GM04503 (cell line): ENCODE measurements at regions not wholly inside any gene's neighbourhood (a gene's known extent, or its start where the extent isn't known, plus 50 kb on each side); places are given as distances from the start of the nearest gene placed in this dataset.
"Not testable (repeated sequence)": the region's sequence is repeated elsewhere in the genome, so short reads cannot be mapped to it uniquely, and the experiment has no call there.

Experiments
- DNase-seq: peaks from one replicate; pipeline ENCODE4 v3.0.0-alpha.2; 2012; ENCODE audit warnings: low read depth

GRCh38 chr2:220347626-220348025 is 720.2 kb downstream of the SLC4A3 start:
- no peak for DNase-seq

DNA sequence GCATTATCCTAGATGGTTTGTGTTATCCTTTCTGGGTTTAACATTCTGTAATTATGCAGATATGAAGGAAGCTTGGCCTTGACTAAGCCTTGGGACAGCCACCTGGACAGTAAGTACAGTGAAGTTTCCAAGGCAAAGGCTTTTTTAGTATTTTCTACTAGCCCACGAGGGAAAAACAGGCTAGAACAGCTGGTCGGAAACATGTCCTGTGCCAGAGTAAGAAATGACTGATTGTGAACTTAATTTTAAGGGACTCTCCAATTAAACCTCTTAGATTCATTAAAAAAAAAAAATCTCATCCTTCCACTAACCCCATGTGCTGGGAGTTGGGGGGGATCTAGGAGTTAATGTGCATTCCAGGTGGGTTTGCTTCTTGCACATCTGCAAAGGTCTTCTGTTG is 720.8 kb downstream of the SLC4A3 start:
- no peak for DNase-seq

DNA sequence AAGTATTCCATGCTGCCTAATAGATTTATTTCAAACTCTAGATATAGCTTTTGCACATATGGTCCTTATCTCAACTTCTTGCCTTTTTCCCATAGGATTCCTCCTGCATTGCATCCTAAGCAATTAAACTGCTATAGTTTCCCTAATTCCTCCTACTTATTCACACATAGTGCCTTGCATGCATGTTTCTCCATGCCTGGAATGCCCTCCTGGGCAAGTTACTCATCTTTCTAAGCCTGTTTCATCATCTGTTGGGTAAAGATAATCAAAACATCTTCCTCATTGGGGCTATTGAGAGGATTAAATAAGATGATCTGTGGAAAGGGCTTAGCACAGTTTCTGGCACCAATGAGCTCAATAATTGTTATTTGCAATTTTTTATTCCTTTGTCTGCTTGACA is 726.5 kb downstream of the SLC4A3 start:
- no peak for DNase-seq

- DNase-seq = no peak
Measured at GRCh38 chr2:220356076-220356475, 728.6 kb downstream of the SLC4A3 start.

GRCh38 chr2:220365023-220365422 is 737.6 kb downstream of the SLC4A3 start:
- DNase-seq = peak; percentile 77

- no peak for DNase-seq
Measured at GRCh38 chr2:220366765-220367164, 739.3 kb downstream of the SLC4A3 start.

GRCh38 chr2:220370764-220371163 is 743.3 kb downstream of the SLC4A3 start:
- no peak for DNase-seq

DNA sequence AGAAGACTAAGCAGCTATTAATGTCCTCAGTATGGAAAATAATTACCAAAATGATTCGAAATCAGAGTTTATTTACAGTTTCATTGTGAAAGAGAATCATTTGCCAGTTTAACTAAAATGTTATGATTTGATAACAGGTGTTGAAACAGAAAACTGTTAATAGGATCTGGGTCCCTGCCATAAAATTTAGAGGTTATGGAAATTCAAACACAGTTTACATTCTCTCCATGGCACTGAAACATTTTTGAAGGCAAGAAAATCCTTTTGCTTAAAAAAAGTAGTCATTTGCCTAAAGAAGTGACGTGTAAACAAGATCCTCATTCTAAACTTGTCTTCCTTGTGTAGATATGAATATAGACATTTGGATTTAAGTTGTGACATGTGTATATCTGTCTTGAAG is 743.8 kb downstream of the SLC4A3 start:
- DNase-seq = no peak

GRCh38 chr2:220373878-220374277 is 746.4 kb downstream of the SLC4A3 start:
- DNase-seq = no peak

DNA sequence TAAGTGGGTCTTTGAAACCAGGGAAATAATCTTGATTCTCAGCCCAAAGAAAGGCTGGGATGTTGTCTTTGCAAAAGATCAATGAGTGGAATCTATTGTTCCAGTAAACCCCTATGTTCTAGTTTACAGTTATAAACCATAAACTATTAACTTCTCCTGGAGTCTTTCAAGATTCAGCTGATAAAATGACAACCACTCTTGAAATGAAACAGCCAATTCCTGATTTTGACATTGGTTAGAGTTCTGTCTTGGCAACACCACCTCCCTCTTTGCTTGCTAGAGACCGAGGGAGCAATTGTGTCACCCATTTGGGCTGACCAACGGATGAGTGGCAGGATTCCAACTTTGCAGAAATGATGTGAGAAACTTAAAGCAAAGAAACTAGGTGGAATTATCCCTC is 746.9 kb downstream of the SLC4A3 start:
- no peak for DNase-seq

DNA sequence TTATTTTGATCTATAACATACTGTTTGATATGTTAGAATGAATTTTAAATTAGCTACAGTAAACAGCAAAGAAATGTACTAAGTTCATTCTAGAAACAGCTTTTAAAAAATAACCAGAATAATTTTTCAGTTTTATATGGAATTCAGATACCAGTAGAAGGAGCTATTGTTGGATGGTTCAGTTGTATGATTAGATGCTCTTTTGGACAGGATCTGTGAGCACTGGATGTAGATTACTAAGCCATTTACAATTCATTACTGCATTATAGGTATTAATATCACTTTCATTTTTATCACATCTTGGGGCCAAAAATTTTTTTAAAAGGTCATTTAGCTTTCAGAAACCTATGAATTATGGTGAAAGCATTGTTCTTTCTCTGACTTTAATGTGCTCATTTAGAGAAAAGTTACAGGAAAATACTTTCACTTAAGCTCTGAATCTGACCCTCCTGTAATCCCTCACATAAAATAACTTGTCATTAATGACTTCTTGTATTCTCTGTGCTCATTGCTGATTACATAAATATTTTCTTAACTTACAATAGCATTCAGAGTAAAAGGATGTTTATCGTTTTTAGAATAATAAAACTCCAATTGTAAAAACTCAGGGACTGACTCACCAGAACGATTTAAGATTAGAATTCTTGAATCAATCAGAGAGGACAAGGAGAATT is 750.2 kb downstream of the SLC4A3 start:
- no peak for DNase-seq

DNA sequence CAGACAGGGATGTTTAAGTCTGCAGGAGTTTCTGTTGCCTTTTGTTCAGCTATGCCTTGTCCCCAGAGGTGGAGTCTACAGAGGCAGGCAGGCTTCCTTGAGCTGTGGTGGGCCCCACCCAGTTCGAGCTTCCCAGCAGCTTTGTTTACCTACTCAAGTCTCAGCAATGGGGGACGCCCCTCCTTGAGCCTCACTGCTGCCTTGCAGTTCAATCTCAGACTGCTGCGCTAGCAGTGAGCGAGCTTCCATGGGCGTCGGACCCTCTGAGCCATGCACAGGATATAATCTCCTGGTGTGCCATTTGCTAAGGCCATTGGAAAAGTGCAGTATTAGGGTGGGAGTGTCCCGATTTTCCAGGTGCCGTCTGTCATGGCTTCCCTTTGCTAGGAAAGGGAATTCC is 760.3 kb downstream of the SLC4A3 start:
- DNase-seq = not testable (repeated sequence)

GRCh38 chr2:220393711-220394110 is 766.3 kb downstream of the SLC4A3 start:
- DNase-seq = no peak

DNA sequence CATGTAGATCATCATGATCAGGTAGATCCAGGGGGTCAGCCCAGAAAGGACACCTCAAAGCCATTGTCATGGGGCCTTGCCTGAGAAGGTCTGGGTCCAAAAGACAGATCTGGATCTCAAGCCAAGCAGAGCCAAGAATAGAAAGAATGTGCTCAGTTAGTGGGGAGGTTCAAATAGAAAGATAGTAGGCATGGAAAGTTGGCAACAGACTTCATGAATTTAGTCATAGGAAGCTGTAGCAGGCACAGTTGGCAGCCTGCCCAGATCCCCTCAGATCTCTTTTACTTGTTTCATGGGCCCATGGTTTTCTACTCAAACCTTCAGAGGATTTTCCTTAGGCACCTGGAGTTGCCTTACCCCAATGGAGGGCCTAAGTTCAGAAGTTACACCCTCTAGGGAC is 767.0 kb downstream of the SLC4A3 start:
- no peak for DNase-seq

- no peak for DNase-seq
Measured at GRCh38 chr2:220396287-220396686, 768.9 kb downstream of the SLC4A3 start.

DNA sequence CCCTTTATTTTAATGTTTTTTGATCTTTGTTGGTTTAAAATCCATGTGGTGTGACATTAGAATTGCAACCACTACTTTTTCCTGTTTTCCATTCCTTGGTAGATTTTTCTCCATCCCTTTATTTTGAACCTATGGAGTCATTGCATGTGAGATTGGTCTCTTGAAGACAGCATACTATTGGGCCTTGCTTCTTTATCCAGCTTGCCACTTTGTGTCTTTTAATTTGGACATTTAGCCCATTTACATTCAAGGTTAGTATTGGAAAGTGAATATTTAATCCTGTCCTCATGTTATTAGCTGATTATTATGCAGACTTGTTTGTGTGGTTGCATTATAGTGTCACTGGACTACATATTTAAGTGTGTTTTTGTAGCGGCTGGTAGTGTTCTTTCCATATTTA is 782.9 kb downstream of the SLC4A3 start:
- no peak for DNase-seq

DNA sequence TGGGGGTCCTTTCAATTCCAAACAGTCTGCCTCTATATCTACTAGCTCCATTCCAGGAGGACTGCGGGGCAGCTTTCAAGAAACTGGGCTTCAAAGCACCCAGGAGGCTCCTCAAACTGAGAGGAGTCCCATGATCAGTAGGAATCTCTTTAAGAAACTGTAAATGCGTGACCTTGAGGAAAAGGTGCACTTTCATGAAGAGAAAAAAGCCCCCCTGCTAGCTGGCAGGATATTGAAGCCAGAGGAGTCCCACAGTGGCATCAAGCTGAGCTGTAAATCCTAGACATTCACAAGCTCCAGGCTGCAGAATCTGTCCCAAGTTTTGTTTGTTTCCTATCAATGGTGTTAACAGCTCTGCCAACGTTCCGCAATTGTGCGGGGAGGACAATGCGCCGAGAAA is 790.1 kb downstream of the SLC4A3 start:
- no peak for DNase-seq

DNA sequence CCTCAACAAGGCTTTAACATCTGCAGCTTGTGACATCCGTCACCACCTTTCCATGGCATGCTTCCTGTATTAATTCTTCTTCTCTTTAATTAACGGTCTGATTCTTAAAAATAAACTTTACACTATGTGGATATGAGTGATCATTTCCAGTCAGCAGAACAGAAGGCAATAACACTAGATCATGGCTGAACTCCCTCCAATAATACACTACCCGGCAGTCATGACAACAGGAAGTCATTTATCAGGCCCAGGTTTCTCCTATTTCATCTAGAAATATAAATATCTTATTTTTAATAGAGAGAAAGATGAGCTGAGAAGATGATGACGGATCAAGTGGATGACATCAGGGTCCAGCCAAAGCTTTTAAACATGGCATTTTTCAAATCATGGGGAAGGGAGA is 792.2 kb downstream of the SLC4A3 start:
- DNase-seq = no peak

DNA sequence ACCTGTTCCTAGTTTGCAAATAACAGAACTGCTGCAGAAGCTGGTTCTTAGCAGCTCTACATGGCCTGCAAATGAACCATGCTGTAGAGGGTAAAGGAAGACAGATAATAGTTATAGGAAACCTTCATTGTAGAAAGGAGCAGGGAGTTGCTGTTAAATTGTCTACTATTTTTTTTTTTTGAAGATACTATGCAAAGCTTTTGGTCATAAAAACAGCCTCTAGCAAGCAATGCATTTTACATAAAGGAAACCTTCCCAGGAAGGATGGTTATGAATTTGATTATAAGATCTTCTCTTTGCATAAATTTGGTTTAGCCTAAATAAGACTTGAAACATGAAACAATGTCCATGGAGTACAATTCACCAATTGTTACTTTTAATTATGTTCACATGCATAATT is 793.4 kb downstream of the SLC4A3 start:
- no peak for DNase-seq

- DNase-seq = no peak
Measured at GRCh38 chr2:220422676-220423075, 795.2 kb downstream of the SLC4A3 start.

GRCh38 chr2:220424561-220424960 is 797.1 kb downstream of the SLC4A3 start:
- DNase-seq = no peak

GRCh38 chr2:220432645-220433044 is 805.2 kb downstream of the SLC4A3 start:
- no peak for DNase-seq

DNA sequence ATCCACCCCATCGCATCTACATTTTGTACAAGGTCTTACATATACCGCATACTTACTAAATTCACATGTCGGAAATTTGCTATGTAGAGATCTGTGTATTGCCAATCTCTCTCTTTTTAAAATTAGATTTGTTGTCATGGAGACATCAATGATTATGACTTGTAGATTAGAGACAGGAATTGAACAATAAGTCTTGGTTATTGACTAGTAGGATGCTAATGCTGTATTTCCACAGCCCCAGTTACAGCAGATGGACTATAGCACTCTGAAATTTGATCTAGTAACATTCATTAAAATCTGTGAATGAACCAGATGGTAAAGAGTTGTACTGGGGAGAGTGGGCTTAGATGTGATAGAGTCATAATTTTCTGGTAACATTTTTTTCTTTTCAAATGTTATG is 805.7 kb downstream of the SLC4A3 start:
- no peak for DNase-seq

- DNase-seq = no peak
Measured at GRCh38 chr2:220434385-220434784, 807.0 kb downstream of the SLC4A3 start.

DNA sequence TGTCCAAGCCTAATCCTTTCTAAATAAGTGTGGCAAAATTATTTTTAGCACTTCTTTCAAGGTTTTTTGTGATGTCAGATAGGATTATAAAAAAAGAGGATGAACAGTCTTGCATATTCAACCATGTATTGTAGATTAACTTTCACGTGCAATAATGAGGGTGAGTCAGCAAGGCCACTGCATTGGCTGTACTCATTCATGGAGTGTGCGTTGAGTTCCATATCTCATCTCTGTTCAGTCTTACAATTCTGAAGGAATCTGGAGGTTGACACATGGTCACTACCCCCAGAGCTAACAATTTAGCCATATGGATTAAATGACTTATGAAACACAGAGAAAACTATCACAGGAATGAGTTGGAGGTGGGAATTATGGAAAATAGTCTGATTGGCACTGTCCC is 810.5 kb downstream of the SLC4A3 start:
- DNase-seq = no peak
